GM12873 (cell line): ENCODE measurements at regions not wholly inside any gene's neighbourhood (a gene's known extent, or its start where the extent isn't known, plus 50 kb on each side); places are given as distances from the start of the nearest gene placed in this dataset.

ENCODE experiments used
- TF ChIP-seq, protein P1 (sequence below): IDR thresholded peaks from 2 replicates; pipeline ENCODE4 v1.5.1; 2012; ENCODE audit warnings: low read depth, mild to moderate bottlenecking, moderate library complexity, low read length, control low read depth; ENCODE audit not compliant: insufficient read depth; ENCODE audit errors: missing control alignments

DNA sequence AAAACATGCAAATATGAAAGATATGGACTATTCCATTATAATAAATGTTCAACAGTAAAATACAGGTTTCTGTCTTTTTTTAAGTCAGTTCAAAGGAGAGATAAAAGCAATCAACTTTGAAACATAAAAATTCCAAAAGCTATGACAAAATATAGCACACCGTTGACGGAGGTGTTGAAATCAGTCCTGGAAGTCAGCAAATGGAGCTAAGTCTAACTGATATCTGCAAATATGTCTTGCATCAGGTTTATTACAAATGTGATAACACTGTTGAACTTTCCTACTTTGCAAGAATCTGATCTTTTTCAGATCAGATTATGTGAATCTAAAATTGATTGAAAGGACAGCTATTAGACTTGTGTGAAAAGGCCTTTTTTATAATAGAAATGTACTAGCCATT lies 300.7 kb downstream of the SHOX2 start:
- TF ChIP-seq, protein P1, sequence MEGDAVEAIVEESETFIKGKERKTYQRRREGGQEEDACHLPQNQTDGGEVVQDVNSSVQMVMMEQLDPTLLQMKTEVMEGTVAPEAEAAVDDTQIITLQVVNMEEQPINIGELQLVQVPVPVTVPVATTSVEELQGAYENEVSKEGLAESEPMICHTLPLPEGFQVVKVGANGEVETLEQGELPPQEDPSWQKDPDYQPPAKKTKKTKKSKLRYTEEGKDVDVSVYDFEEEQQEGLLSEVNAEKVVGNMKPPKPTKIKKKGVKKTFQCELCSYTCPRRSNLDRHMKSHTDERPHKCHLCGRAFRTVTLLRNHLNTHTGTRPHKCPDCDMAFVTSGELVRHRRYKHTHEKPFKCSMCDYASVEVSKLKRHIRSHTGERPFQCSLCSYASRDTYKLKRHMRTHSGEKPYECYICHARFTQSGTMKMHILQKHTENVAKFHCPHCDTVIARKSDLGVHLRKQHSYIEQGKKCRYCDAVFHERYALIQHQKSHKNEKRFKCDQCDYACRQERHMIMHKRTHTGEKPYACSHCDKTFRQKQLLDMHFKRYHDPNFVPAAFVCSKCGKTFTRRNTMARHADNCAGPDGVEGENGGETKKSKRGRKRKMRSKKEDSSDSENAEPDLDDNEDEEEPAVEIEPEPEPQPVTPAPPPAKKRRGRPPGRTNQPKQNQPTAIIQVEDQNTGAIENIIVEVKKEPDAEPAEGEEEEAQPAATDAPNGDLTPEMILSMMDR: no peak

- TF ChIP-seq, protein P1: no peak
Measured at GRCh38 chr3:157794771-157795170, 291.6 kb upstream of the VEPH1 start.

- TF ChIP-seq, protein P1: no peak
Measured at GRCh38 chr3:157793745-157794144, 290.5 kb upstream of the VEPH1 start.

DNA sequence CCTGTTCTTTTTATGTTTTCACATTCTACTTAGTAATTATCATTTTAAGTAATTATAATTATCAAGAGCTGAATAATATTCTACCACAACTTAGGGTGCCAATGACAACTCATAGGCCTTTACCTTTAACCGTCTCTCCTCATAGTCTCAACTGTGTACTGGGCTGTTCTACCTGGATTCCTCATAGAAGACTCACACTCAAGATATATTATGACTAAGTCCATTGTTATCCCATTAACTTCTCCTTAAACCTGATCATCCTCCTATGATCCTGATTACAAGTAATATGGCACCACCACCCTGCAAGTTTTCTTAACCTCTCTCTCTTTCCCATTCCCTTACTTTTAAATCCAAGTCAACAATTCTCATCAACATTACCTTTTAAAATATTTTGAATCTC lies 285.9 kb upstream of the VEPH1 start:
- TF ChIP-seq, protein P1: no peak

DNA sequence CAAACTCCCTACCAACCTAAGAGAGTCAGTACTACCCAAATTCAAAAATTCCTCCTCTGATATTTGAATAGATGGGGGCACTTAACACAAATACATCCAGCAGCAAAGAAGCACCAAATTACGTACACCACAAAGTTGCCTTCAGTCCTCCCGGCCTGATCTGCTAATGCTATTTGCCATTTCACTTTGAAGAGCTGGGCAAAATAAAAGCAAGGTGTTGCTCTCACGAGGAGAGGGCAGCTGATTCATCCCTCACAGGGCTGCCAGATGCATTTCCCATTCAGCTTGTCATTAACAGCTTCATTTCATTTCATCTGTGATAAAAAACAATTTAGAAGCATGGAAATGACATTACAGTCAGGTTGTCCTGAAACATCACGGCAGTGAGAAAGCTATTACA lies 283.4 kb upstream of the VEPH1 start:
- TF ChIP-seq, protein P1: no peak

- TF ChIP-seq, protein P1: no peak
Measured at GRCh38 chr3:157786211-157786610, 283.0 kb upstream of the VEPH1 start.

DNA sequence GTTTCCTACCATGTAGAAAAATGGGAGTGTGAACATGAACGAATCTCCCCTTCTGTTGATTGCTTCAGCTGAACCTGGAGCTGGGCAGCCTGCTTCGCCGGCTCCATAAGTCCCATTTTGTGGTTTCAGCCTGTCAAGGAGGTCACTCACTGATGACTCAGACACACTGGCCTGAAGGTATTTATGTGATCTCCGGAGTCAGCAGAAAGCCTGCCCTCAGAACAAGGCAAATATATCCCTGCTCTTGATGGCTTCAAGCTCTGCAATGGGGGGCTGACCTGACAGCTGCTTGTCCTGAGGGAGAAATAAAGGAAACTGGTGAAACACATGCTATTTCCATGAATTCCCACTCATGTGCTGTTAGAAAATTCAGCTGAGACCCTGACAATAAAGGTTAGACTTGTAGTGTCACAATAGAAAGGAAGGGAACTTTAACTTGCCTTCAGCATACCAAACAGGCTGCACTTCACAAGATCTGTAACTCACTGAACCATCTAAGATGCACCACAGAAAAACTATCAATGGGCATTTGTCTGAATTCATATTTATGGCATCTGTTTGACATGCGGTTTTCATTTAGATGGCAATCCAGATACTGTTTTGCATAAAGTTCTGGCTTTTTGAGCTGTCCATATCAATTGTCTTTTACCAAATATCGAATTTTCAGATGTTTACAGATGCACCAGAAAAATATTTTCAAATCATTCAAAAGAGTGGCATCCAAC lies 282.0 kb upstream of the VEPH1 start:
- TF ChIP-seq, protein P1: no peak

GRCh38 chr3:157782236-157782635 lies 279.0 kb upstream of the VEPH1 start:
- TF ChIP-seq, protein P1: no peak
